NCI-H2227 (cell line): ENCODE measurements at regions not wholly inside any gene's neighbourhood (a gene's known extent, or its start where the extent isn't known, plus 50 kb on each side); places are given as distances from the start of the nearest gene placed in this dataset.
"Not testable (repeated sequence)": the region's sequence is repeated elsewhere in the genome, so short reads cannot be mapped to it uniquely, and the experiment has no call there.

ENCODE experiments used
- DNase-seq: peaks from one replicate; lab custom pipeline; 2025; ENCODE audit not compliant: unreplicated experiment; lab: John Stamatoyannopoulos, UW

GRCh38 chr16:16930309-16931000 is 540.3 kb downstream of the XYLT1 start:
- DNase-seq = no peak

DNA sequence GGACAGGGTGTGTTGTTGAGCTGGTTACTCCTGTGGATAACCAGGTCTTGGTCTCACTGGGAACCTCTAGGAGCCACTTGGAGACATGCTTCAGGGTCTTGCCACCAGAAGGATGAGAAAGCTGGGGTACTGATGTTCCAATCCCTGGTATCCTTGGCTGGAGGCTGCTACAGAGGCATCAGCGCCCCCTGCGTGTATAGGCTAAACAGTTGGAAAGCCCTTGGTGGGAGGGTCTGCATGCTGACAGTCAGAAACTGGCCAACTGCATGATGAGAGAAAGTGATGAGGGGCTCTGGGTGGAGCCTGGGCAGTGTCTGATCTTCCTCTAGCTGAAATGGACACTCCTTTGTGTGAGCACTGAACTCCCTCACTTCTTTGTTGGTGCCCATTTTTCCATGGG is 536.9 kb downstream of the XYLT1 start:
- DNase-seq = no peak

DNA sequence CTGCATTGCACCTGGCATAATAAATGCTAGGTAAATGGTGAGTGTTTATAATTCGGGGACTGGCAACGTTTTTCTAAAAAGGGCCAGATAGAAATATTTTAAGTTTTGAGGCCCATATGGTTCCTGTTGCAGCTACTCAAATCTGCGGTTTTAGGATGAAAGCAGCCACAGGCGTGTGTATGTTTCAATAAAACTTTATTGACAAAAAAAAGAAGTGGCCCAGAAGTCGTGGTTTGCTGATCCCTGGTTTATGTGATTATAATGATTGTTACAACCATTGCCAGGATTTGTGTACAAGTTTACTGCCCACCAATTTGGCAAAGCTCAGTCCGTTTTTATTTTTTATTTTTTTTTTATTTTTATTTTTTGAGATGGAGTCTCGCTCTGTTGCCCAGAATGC is 536.1 kb downstream of the XYLT1 start:
- no peak for DNase-seq

- DNase-seq = not testable (repeated sequence)
These were observed 534.9 kb downstream of the XYLT1 start for GRCh38 chr16:16935909-16936308.

DNA sequence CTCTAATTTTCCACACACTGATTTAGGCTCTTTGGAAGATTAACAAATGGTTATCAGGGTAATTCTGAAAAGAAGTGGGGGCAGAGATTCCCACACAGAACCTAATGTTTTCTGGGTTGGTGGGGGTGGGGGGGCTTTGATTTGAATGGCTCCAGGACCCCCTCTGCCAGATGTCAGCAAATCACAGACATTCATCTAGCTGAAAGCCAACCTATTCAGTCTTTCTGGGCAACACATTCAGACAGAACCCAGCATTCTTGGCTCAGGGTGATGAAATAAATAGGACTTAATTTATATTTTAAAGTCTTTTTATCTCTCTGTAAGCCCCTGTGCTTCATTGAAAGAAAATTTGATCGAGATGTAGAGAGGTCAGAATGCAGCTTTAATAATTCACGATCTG is 533.2 kb downstream of the XYLT1 start:
- DNase-seq = no peak

DNA sequence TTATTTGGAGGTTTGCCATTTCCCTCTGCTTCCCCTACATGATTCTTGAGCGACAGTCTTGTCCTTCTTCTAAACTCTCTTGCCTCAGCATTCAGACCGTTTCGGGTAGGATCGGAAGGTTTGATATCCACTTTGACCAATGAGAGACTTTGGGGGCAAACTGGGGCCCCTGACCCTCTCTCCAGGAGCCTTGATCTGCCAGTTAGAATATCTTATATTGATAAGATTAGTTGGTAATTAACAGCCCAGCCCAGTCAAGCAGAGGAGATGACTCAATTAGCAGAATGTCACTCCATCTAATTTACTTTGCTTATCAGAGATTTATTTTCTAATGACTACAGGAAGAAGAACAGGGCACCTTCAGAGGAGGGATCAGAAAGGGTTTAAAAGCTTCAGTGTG is 532.8 kb downstream of the XYLT1 start:
- no peak for DNase-seq

DNA sequence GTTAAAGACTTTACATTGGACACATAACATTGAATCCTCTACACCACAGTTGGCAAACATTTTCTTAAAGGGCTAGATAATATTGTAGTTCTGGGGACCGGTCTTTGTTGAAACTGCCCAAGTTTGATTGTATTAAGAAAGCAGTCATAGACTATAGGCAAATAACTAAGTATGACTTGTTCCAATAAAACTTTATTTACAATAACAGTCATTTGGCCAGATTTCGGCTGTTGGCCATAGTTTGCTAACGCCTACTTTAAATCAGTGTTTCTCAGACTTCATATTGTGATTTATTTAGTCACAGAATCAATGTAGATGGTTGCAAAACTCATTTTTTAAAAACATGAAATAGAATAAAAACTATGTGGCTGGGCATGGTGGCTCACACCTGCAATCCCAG is 531.8 kb downstream of the XYLT1 start:
- DNase-seq = no peak

DNA sequence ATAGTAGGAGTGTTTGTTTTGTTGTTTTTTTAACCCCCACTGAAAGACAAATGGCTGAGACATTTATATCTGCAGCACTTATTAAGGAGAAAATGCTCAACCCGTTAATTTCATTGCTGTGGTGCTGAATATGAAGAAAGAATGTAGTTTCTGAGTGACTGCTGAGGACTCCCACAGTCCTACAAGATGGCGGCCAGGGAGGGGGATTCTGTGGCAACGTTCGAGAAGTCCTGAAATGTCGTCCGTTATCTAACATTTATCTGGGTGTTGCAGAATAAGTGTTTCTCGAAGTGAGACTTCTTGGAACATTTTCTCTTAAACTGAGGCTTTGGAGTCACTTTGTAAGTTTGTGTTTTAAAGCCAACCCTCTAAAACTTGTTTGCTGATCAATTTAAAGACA is 530.4 kb downstream of the XYLT1 start:
- no peak for DNase-seq

DNA sequence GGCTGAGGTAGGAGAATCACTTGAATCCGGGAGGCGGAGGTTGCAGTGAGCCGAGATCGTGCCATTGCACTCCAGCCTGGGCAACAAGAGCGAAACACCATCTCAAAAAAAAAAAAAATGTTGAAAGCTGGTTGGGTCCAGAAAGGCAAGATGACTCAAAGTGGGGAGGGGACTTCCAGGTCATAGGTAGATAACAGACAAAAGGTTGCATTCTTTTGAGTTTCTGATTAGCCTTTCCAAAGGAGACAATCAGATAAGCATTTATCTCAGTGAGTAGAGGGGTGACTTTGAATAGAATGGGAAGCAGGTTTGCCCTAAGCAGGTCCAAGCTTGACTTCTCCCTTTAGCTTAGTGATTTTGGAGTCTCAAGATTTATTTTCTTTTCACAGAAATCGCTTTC is 527.9 kb downstream of the XYLT1 start:
- DNase-seq = not testable (repeated sequence)

GRCh38 chr16:16945207-16945606 is 525.6 kb downstream of the XYLT1 start:
- no peak for DNase-seq

- no peak for DNase-seq
These were observed 514.4 kb downstream of the XYLT1 start for GRCh38 chr16:16956376-16956775.

GRCh38 chr16:16960785-16961184 is 510.0 kb downstream of the XYLT1 start:
- DNase-seq = no peak

GRCh38 chr16:16966439-16966838 is 504.3 kb downstream of the XYLT1 start:
- DNase-seq = no peak

DNA sequence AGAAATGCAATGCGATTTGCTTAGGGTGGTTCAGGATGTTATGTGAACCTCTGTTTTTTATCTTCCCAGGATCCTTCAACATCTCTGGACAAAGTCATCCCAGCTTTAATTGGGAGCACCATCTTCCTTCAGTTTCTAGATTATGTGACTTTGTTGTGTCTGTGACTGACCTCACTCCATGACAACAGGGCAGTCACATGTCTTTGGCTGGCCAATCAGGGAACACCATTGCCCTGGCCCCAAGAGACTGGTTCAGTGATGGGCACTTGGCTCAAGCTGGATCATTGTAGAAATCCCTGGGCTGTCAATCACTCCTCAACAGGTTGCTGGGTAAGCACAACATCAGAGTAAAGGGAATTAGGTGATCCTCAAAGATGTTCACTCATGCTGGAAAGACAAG is 499.7 kb downstream of the XYLT1 start:
- DNase-seq = no peak

DNA sequence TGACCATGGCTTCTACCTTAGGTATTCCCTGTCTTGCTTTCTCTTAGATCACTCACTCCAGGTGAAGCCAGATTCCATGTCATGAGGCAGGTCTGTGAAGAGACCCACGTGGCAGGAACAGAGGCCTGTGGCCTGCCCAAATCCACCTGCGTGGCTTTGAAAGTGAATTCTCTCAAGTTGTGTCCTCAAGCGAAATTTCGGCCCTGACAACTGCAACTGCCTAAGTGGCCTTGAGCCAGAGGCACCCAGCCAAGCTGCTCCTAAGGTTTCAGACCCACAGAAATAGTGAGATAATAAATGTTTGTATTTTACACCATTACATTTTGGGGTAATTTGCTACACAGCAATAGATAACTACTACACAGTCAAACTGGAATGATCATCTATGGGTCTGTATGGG is 497.9 kb downstream of the XYLT1 start:
- DNase-seq = no peak

DNA sequence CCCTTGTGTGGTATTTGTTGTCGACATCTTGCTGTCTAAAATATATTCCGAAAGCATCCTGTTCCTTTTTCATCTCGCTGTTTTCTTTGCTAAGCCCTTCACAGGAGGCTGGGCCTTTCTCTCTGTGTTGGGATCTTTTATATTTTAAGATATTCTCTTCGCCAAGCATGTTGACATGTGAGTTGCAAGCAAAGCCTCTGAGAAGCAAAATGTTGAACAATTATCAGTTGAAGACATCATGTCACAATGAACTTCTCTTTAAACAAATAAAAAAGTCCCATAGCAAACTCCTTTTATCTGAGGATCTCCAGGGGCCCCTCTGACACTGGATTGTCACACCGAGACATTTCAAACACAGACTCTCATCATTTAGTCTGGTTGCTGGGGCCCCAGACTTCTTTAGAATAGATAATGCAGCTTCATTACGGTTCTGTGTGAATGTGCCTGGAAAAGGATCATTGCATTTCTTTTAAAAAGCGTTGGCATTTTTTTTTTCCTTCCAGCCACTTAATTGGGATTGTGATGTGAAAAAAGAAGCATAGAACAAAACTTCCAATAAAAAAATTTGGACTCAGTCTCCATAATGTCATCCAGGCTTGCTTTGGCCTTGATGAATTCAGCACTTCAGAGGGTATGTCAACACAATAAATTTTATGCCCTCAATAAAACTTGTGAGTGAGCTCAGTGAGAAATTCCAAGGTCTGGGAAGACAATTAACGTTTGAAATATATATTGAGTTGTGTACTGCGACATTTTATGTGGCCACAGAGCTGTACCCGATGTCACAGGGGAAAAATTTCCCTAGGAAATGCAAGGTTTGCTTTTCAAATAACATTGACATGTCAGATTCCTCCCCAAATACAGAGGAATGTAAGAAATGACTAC is 496.8 kb downstream of the XYLT1 start:
- DNase-seq = no peak

DNA sequence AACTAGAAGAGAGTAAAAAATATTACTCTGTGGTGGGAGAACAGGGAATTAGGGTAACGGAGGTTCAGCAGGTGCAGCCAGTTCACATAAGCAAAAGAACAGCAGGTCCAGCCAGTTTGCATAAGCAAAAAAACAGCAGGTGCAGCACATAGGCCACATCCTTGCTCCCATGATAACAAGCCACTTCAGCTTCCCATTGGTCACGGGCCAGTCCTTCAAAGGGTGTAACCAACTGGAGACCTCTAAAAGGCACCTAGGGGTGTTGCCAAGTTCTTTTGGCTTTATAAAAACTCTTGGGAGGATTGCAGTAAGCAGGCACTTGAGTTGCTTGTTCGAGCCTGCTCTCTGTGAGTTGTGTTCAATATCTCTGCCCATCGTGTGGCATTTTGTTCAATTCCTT is 488.1 kb downstream of the XYLT1 start:
- DNase-seq = no peak

DNA sequence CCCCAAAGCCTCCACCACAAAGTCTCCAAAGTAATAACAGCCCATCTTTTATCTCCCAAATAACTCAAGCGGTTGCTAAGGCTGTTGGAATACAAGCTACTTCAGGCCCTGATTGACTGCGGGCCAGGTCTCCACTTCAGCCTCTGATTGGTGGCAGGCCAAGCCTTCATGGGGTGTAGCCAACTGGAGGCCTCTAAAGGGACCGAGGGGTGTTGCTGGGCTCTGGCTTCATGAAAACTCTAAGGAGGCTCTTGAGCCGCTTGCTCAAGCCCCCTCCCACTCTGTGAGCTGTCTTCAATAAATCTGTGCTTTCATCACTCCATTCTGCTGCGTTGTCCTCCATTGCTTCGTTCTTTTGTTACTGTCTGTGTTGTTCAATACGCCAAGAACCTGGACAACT is 487.2 kb downstream of the XYLT1 start:
- no peak for DNase-seq

DNA sequence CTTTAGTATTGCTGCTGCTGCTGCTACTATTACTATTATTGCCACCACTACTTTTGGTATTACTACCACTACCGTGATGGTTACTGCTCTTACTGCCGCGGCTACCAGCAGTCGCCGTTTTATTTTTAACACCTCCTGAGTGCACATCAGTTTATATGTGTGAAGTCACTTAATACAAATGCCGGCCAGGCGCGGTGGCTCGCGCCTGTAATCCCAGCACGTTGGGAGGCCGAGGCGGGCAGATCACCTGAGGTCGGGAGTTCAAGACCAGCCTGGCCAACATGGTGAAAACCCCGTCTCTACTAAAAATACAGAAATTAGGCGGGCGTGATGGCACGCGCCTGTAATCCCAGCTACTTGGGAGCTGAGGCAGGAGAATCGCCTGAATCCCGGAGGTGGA is 486.7 kb downstream of the XYLT1 start:
- not testable (repeated sequence) for DNase-seq

DNA sequence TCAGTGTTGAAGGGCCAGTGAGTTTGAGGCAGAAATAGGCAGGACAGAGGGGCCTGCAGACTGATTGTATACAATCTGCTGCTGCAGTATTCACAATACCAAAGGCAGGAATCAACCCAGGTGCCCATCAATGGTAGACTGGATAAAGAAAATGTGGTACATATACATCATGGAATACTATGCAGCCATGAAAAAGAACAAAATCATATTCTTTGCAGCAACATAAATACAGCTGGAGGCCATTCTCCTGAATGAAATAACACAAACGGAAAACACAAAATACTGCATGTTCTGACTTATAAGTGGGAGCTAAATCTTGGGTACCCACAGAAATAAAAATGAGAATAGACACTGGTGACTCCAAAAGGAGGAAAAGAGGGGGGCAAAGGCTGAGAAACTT is 485.1 kb downstream of the XYLT1 start:
- DNase-seq = no peak

- DNase-seq = no peak
These were observed 481.8 kb downstream of the XYLT1 start for GRCh38 chr16:16988963-16989362.

GRCh38 chr16:16989368-16989767 is 481.4 kb downstream of the XYLT1 start:
- no peak for DNase-seq

GRCh38 chr16:16991711-16992110 is 479.0 kb downstream of the XYLT1 start:
- DNase-seq = no peak
